MCF 10A (cell line): ENCODE measurements at regions not wholly inside any gene's neighbourhood (a gene's known extent, or its start where the extent isn't known, plus 50 kb on each side); places are given as distances from the start of the nearest gene placed in this dataset.

Experiments
- BruUV-seq: library from RNA; stranded (reverse); fragments of 400-500 nt; replicated peaks from 2 replicates; lab custom pipeline; 2021; lab: Mats Ljungman, UMichigan
- CTCF ChIA-PET: fragments of 300-600 bp; sonication (Branson Sonifier 250); formaldehyde crosslinking; extraction: SDS; loops from one replicate; lab custom pipeline; 2021; ENCODE audit warnings: antibody characterized with exemption, inconsistent platforms; lab: Yijun Ruan, JAX
- POLR2A ChIA-PET: fragments of 300-600, 350-650 bp; sonication (Branson Sonifier 250); formaldehyde crosslinking; extraction: SDS; loops from one replicate; lab custom pipeline; 2020; ENCODE audit warnings: antibody characterized with exemption, inconsistent platforms; lab: Yijun Ruan, JAX
- DNase-seq: peaks from one replicate; pipeline ENCODE4 v3.0.0-alpha.2; 2018; ENCODE audit not compliant: unreplicated experiment
- H3K27ac Mint-ChIP-seq: one replicate; pipeline ENCODE4 v1.8.0; 2022; ENCODE audit warnings: mild to moderate bottlenecking, low read depth, mixed read lengths; ENCODE audit not compliant: unreplicated experiment
- H3K27me3 Mint-ChIP-seq: one replicate; pipeline ENCODE4 v1.8.0; 2022; ENCODE audit warnings: mixed read lengths; ENCODE audit not compliant: insufficient read depth, unreplicated experiment
- H3K36me3 Mint-ChIP-seq: one replicate; pipeline ENCODE4 v1.8.0; 2022; ENCODE audit warnings: mild to moderate bottlenecking, moderate library complexity, mixed read lengths; ENCODE audit not compliant: insufficient read depth, unreplicated experiment
- H3K4me1 Mint-ChIP-seq: one replicate; pipeline ENCODE4 v1.8.0; 2022; ENCODE audit warnings: mixed read lengths; ENCODE audit not compliant: insufficient read depth, unreplicated experiment
- H3K4me3 Mint-ChIP-seq: one replicate; pipeline ENCODE4 v1.8.0; 2022; ENCODE audit warnings: mild to moderate bottlenecking, moderate library complexity, mixed read lengths; ENCODE audit not compliant: unreplicated experiment
- H3K9me3 Mint-ChIP-seq: one replicate; pipeline ENCODE4 v1.8.0; 2022; ENCODE audit warnings: mixed read lengths; ENCODE audit not compliant: unreplicated experiment
- intact Hi-C: fragments of 100-400 bp; cut with micrococcal nuclease; formaldehyde crosslinking; loops from 2 replicates; pipeline ENCODE4 v1.14.1; 2022
- TF ChIP-seq, protein P1 (sequence below): fragments of 200-600 bp; IDR thresholded peaks from one replicate; pipeline ENCODE4 v1.8.0; 2022; ENCODE audit warnings: antibody characterized with exemption, mild to moderate bottlenecking; ENCODE audit not compliant: unreplicated experiment

DNA sequence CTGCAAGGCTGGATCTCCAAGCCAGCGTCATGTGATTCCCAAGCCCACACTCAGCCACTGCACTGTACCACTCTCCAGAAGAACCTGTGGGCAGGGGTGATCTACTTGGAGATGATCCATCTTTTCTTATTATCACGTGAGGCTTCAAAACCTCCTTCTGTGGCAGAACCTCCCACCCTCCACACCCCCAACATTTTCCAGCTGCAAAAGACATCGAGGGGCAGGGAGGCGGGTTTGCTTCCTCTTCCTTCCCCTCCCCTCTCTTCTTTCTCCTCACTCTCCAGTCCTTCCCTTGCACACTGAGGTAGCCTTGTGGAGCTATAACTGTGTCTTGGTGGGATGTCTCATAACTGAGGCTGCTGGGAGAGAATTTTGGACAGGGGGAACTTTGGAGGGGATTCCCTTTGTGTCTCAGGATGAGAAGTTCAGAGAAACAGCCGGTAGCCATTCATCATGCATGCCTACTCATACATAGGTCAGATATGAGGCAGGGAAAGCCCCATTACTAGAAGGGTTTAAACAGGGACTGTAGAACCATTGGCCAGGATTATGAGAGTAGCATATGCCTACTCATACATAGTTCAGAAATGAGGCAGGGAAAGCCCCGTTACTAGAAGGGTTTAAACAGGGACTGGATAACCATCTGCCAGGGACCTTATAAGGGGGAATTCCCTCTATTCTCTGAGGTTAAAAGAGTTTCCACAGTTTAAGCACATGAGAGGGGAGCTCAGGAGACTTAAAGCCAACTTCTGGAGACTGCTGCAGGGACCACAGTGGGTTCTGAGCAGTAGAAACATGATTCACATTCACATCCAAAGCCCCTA lies 420.7 kb upstream of the CADM1 start:
- intact Hi-C loops: no loop called here
- ChIA-PET POLR2A (no interaction called here), CTCF (no interaction called here)
- Mint-ChIP-seq H3K4me1 (no peaks in the 10 kb centered on the region), H3K27ac (no peak overlapping the region), H3K36me3 (no peaks in the 10 kb centered on the region), H3K27me3 (no peaks in the 10 kb centered on the region), H3K4me3 (no peak overlapping the region), H3K9me3 (peaks cover 28% of the 10 kb centered on the region)
- no TSS peak for BruUV-seq
- no peak for DNase-seq
- TF ChIP-seq, protein P1, sequence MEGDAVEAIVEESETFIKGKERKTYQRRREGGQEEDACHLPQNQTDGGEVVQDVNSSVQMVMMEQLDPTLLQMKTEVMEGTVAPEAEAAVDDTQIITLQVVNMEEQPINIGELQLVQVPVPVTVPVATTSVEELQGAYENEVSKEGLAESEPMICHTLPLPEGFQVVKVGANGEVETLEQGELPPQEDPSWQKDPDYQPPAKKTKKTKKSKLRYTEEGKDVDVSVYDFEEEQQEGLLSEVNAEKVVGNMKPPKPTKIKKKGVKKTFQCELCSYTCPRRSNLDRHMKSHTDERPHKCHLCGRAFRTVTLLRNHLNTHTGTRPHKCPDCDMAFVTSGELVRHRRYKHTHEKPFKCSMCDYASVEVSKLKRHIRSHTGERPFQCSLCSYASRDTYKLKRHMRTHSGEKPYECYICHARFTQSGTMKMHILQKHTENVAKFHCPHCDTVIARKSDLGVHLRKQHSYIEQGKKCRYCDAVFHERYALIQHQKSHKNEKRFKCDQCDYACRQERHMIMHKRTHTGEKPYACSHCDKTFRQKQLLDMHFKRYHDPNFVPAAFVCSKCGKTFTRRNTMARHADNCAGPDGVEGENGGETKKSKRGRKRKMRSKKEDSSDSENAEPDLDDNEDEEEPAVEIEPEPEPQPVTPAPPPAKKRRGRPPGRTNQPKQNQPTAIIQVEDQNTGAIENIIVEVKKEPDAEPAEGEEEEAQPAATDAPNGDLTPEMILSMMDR: no peak

DNA sequence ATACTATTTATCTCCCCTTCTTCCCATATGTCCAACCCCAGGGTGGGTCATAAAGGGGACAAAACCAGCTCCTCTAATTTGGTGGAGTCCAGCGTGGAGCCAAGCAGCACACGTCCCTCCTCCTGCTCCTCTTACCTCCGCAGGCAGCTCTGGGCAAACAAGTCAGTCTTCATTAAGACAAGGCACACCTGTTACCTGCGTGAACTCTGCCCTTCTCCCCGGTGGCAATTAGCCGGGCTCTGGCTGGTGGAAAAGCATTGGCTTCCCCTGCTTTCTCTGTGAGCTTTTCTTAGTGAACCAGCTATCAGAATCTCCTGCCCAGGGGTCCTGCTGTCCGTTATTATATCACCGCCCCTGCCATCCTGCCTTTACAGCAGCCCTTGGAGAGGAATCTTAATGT lies 418.7 kb upstream of the CADM1 start:
- Mint-ChIP-seq H3K9me3 (peaks cover 28% of the 10 kb centered on the region), H3K27ac (no peak overlapping the region), H3K4me3 (no peak overlapping the region), H3K36me3 (no peaks in the 10 kb centered on the region), H3K4me1 (no peaks in the 10 kb centered on the region), H3K27me3 (no peaks in the 10 kb centered on the region)
- BruUV-seq: no TSS peak
- no peak for DNase-seq
- intact Hi-C loops: no loop called here
- POLR2A ChIA-PET: no interaction called here
- TF ChIP-seq, protein P1: no peak
- CTCF ChIA-PET: no interaction called here

DNA sequence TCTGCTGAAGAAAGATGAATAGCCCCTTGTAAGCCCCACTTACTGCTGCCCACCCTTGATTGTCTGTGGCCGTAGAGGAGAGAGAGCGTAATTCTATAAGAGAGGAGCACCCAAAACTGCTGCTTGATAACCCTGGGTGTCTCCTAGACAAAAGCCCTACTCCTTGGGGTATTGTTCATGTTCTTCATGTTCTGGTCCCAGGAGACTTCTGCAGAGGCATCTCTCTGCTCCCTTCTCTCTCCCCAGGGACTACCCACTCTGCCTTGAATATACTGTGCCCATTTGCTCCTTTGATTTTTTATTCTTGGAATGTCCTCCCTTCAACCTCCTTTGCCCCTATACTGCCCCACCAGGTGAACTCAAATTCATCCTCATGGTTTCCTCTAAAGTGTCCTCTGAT lies 417.8 kb upstream of the CADM1 start:
- ChIA-PET CTCF (no interaction called here), POLR2A (no interaction called here)
- no TSS peak for BruUV-seq
- Mint-ChIP-seq H3K4me3 (no peak overlapping the region), H3K36me3 (no peaks in the 10 kb centered on the region), H3K4me1 (no peaks in the 10 kb centered on the region), H3K27me3 (no peaks in the 10 kb centered on the region), H3K27ac (no peak overlapping the region), H3K9me3 (peaks cover 21% of the 10 kb centered on the region)
- no peak for DNase-seq
- TF ChIP-seq, protein P1: no peak
- intact Hi-C loops: no loop called here

DNA sequence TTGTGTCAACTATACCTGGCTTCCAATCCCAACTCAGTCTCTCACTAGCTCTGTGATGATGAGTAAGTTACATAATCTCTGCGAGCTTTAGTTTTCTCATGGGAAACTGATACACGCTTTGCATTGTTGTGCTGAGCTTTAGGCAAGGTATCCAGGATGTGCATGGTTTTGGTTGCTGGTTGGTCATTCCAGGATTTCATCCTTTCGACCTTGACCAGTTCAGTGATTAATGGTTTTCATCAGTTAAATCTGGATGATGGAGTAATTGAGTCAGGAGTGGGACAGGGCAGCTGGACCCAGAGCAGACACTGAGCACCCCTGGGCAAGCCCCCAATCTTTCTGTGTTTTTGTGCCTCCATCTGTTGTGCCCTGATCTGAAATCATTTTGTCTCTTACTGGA lies 417.3 kb upstream of the CADM1 start:
- no peak overlapping the region for H3K27ac Mint-ChIP-seq
- H3K27me3 Mint-ChIP-seq: no peaks in the 10 kb centered on the region
- DNase-seq: no peak
- no TSS peak for BruUV-seq
- H3K9me3 Mint-ChIP-seq: peaks cover 18% of the 10 kb centered on the region
- CTCF ChIA-PET: no interaction called here
- no peaks in the 10 kb centered on the region for H3K36me3 Mint-ChIP-seq
- no peaks in the 10 kb centered on the region for H3K4me1 Mint-ChIP-seq
- H3K4me3 Mint-ChIP-seq: no peak overlapping the region
- POLR2A ChIA-PET: no interaction called here
- TF ChIP-seq, protein P1: no peak
- intact Hi-C loops: no loop called here
